Heart left ventricle (tissue), 16 donors: ENCODE measurements at regions not wholly inside any gene's neighbourhood (a gene's known extent, or its start where the extent isn't known, plus 50 kb on each side); places are given as distances from the start of the nearest gene placed in this dataset.
A peak's percentile ranks its signal among the peaks of the same experiment; 100 is the strongest.

Experiments used
- ATAC-seq, 4 donors: fragments of 200-7000 bp; cut with Tn5 transposase; one replicate each; pipeline ENCODE4 v1.9.1; 2020 to 2022; ENCODE audit warnings: moderate library complexity in 4 of 4, mild to moderate bottlenecking in 3 of 4, moderate number of reproducible peaks in 1 of 4
- DNase-seq, 5 donors: peaks; one replicate each; pipeline ENCODE4 v3.0.0-alpha.2; 2020
- H3K27ac ChIP-seq, 12 donors: fragments of 200-600 bp; sonication (generic) in 4 of 12; one replicate each; pipeline versions ENCODE4 v1.5.0 to v1.8.0; 2016 to 2022; ENCODE audit warnings: mild to moderate bottlenecking in 2 of 12
- H3K27me3 ChIP-seq, 9 donors: fragments of 200-600 bp; sonication (generic) in 2 of 9; one replicate each; pipeline versions ENCODE4 v1.5.1 to v1.8.0; 2016 to 2022; ENCODE audit warnings: mild to moderate bottlenecking in 3 of 9
- H3K36me3 ChIP-seq, 9 donors: fragments of 200-600 bp; sonication (generic) in 2 of 9; one replicate each; pipeline versions ENCODE4 v1.5.0 to v1.8.0; 2018 to 2022; ENCODE audit warnings: mild to moderate bottlenecking in 2 of 9
- H3K4me1 ChIP-seq, 12 donors: fragments of 200-600 bp; sonication (generic) in 4 of 12; one replicate each; pipeline versions ENCODE4 v1.5.0 to v1.8.0; 2016 to 2022; ENCODE audit warnings: mild to moderate bottlenecking in 3 of 12
- H3K4me3 ChIP-seq, 12 donors: fragments of 200-600 bp; sonication (generic) in 4 of 12; one replicate each; pipeline versions ENCODE4 v1.5.0 to v1.8.0; 2017 to 2022; ENCODE audit warnings: mild to moderate bottlenecking in 9 of 12, moderate library complexity in 4 of 12
- H3K9me3 ChIP-seq, 12 donors: fragments of 200-600 bp; sonication (generic) in 4 of 12; one replicate each; pipeline versions ENCODE4 v1.5.0 to v1.8.0; 2016 to 2022; ENCODE audit warnings: mild to moderate bottlenecking in 1 of 12
- CTCF ChIP-seq, 12 donors: fragments of 200-600 bp; sonication (generic) in 4 of 12; IDR thresholded peaks; one replicate each; pipeline versions ENCODE4 v1.5.0 to v1.8.0; 2018 to 2022; ENCODE audit warnings: antibody characterized with exemption in 12 of 12, mild to moderate bottlenecking in 5 of 12
- POLR2A ChIP-seq, 2 donors: fragments of 450-650 bp; IDR thresholded peaks; one replicate each; pipeline ENCODE4 v1.6.1; 2017; ENCODE audit warnings: antibody characterized with exemption in 2 of 2, mild to moderate bottlenecking in 2 of 2, moderate library complexity in 2 of 2
- WGBS, 4 donors: extraction: QIAGEN DNeasy Blood & Tissue Kit in 2 of 4; methylation state at CpG; one replicate each; pipeline versions ENCODE4 v1.1.5 to v1.1.7; 2013 to 2018; 5-methylcytosine and 5-hydroxymethylcytosine counted together
- intact Hi-C, 10 donors: fragments of 100-400 bp; cut with DNase I; formaldehyde crosslinking; loops; one replicate each; pipeline versions ENCODE4 v1.11.1 to v1.14.2; 2022
- donor health status: ischemic (EF 13 %, LVEDD 7.1; RV severe dilation, severe dysfunction).
- donor health status: healthy with polysubstance abuse.
- donor health status: DM: no; HTN: yes; CAD: no.
- donor health status: DM: no; HTN: no; CAD: no.
- donor health status: ischemic (EF 25% LVEDD 6.9; RV normal size, moderate dysfunction).
- donor health status: ischemic (EF 25% LVEDD 5.7; RV mildly dilated, moderate dysfunction).
- donor health status: healthy.
- donor health status: DM: yes; HTN: yes; CAD: no.
- donor health status: ischemic (EF 35%, LVEDD 5.7; RV mildly dilated, moderate dysfunction).
- donor health status: nonischemic (EF 11% LVEDD 7.7; RV severe dilation, severe dysfunction).
- donor health status: DM: yes; HTN: yes; CAD: no.
- donor health status: PGD.
- donor health status: ischemic (EF 29% LVEDD 5.4; RV normal size, mild dysfunction).
- donor health status: nonischemic (EF 23%, LVEDD 6.1; RV moderate dilation, normal function).

GRCh38 chrX:3257471-3257870 is 89.0 kb downstream of the MXRA5 start:
- H3K27me3 ChIP-seq, result no peaks in the 10 kb centered on the region
- peaks cover 0 to 32% (median 0%) of the 10 kb centered on the region in 12 donors for H3K9me3 ChIP-seq
- no peak for ATAC-seq
- H3K27ac ChIP-seq, result peak overlapping the region in 1 of 12 donors; percentile 54
- TF ChIP-seq POLR2A (IDR thresholded peaks at IDR 0.05) (no peak), CTCF (IDR thresholded peaks at IDR 0.05) (no peak)
- intact Hi-C loops, result no loop called here
- whole genome bisulfite sequencing, 4 donors, result 71 to 77% (median 73%) methylated on average over 3 of the region's 3 CpGs
- H3K4me3 ChIP-seq, result no peak overlapping the region
- H3K36me3 ChIP-seq, result no peaks in the 10 kb centered on the region
- DNase-seq, result no peak
- peaks cover 0 to 11% (median 0%) of the 10 kb centered on the region in 12 donors for H3K4me1 ChIP-seq

DNA sequence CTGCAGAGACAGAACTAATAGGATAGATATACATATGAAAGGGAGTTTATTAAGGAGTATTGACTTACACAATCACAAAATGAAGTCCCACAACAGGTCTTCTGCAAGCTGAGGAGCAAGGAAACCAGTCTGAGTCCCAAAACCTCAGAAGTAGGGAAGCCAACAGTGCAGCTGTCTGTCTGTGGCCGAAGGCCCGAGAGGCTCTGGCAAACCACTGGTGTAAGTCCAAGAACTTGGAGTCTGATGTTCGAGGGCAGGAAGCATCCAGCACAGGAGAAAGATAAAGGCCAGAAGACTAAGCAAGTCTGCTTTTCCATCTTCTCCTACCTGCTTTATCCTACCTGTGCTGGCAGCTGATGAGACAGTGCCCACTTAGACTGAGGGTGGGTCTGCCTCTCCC is 89.6 kb downstream of the MXRA5 start:
- TF ChIP-seq CTCF (IDR thresholded peaks at IDR 0.05) (no peak), POLR2A (IDR thresholded peaks at IDR 0.05) (no peak)
- intact Hi-C loops, result no loop called here
- H3K9me3 ChIP-seq, result peaks cover 0 to 26% (median 0%) of the 10 kb centered on the region in 12 donors
- no peaks in the 10 kb centered on the region for H3K36me3 ChIP-seq
- peak overlapping the region in 1 of 12 donors; percentile 54 for H3K27ac ChIP-seq
- no peak overlapping the region for H3K4me3 ChIP-seq
- WGBS, 4 donors, result 70 to 89% (median 73%) methylated on average over 3 of the region's 3 CpGs
- DNase-seq (peak in 3 of 5 donors; percentile 6 to 48 (median 29)), ATAC-seq (no peak)
- peaks cover 0 to 11% (median 0%) of the 10 kb centered on the region in 12 donors for H3K4me1 ChIP-seq
- H3K27me3 ChIP-seq, result no peaks in the 10 kb centered on the region

GRCh38 chrX:3252744-3253143 is 93.7 kb downstream of the MXRA5 start:
- DNase-seq (peak in 2 of 5 donors; percentile 9 to 39), ATAC-seq (peak in 3 of 4 donors; percentile 37 to 56 (median 51))
- H3K36me3 ChIP-seq, result no peaks in the 10 kb centered on the region
- no peaks in the 10 kb centered on the region for H3K27me3 ChIP-seq
- H3K9me3 ChIP-seq, result peaks cover 0 to 5% (median 0%) of the 10 kb centered on the region in 12 donors
- no peak overlapping the region for H3K4me3 ChIP-seq
- intact Hi-C loops, result no loop called here
- no peak for TF ChIP-seq CTCF (IDR thresholded peaks at IDR 0.05)
- TF ChIP-seq POLR2A (IDR thresholded peaks at IDR 0.05), result no peak
- 49 to 66% (median 57%) methylated on average over 3 of the region's 3 CpGs for WGBS, 4 donors
- peak overlapping the region in 2 of 12 donors; percentile 0 to 58 for H3K27ac ChIP-seq
- peaks cover 0 to 17% (median 0%) of the 10 kb centered on the region in 12 donors for H3K4me1 ChIP-seq

GRCh38 chrX:3250966-3251365 is 95.5 kb downstream of the MXRA5 start:
- intact Hi-C loops, result no loop called here
- Histone ChIP-seq H3K9me3 (no peaks in the 10 kb centered on the region), H3K4me3 (no peak overlapping the region), H3K27me3 (no peaks in the 10 kb centered on the region), H3K27ac (peak overlapping the region in 1 of 12 donors; percentile 35), H3K36me3 (no peaks in the 10 kb centered on the region), H3K4me1 (peaks cover 0 to 8% (median 0%) of the 10 kb centered on the region in 12 donors)
- DNase-seq (no peak), ATAC-seq (no peak)
- TF ChIP-seq CTCF (IDR thresholded peaks at IDR 0.05) (no peak), POLR2A (IDR thresholded peaks at IDR 0.05) (no peak)
- WGBS, 4 donors, result 37 to 47% (median 39%) methylated on average over 2 of the region's 2 CpGs
